ENCODE measurements at regions not wholly inside any gene's neighbourhood (a gene's known extent, or its start where the extent isn't known, plus 50 kb on each side); places are given as distances from the start of the nearest gene placed in this dataset.
"Not testable (repeated sequence)": the region's sequence is repeated elsewhere in the genome, so short reads cannot be mapped to it uniquely, and the experiment has no call there.

- DNase-seq (ENCODE audit: low spot score) = no peak
Measured at GRCh38 chr16:17011712-17012111, 459.0 kb downstream of the XYLT1 start.

- DNase-seq (ENCODE audit: low spot score) = no peak
Measured at GRCh38 chr16:17013038-17013437, 457.7 kb downstream of the XYLT1 start.

- DNase-seq (ENCODE audit: low spot score) = no peak
Measured at GRCh38 chr16:17014484-17015121, 456.2 kb downstream of the XYLT1 start.

- DNase-seq (ENCODE audit: low spot score) = no peak
Measured at GRCh38 chr16:17015702-17016101, 455.1 kb downstream of the XYLT1 start.

- no peak for DNase-seq (ENCODE audit: low spot score)
Measured at GRCh38 chr16:17017442-17017841, 453.3 kb downstream of the XYLT1 start.

- DNase-seq (ENCODE audit: low spot score) = no peak
Measured at GRCh38 chr16:17018585-17018939, 452.2 kb downstream of the XYLT1 start.

GRCh38 chr16:17019366-17019765 is 451.4 kb downstream of the XYLT1 start:
- DNase-seq (ENCODE audit: low spot score) = no peak

GRCh38 chr16:17023606-17024005 is 447.2 kb downstream of the XYLT1 start:
- DNase-seq (ENCODE audit: low spot score) = no peak

GRCh38 chr16:17024514-17024913 is 446.2 kb downstream of the XYLT1 start:
- DNase-seq (ENCODE audit: low spot score) = no peak

GRCh38 chr16:17026600-17027242 is 444.0 kb downstream of the XYLT1 start:
- DNase-seq (ENCODE audit: low spot score) = no peak

GRCh38 chr16:17027488-17028129 is 443.2 kb downstream of the XYLT1 start:
- no peak for DNase-seq (ENCODE audit: low spot score)

- DNase-seq (ENCODE audit: low spot score) = no peak
Measured at GRCh38 chr16:17029602-17030350, 441.0 kb downstream of the XYLT1 start.

- DNase-seq (ENCODE audit: low spot score) = no peak
Measured at GRCh38 chr16:17031484-17032268, 439.1 kb downstream of the XYLT1 start.

GRCh38 chr16:17032332-17032731 is 438.4 kb downstream of the XYLT1 start:
- no peak for DNase-seq (ENCODE audit: low spot score)

- no peak for DNase-seq (ENCODE audit: low spot score)
Measured at GRCh38 chr16:17034477-17035252, 436.1 kb downstream of the XYLT1 start.

- DNase-seq (ENCODE audit: low spot score) = no peak
Measured at GRCh38 chr16:17037499-17037898, 433.3 kb downstream of the XYLT1 start.

GRCh38 chr16:17038415-17038814 is 432.3 kb downstream of the XYLT1 start:
- no peak for DNase-seq (ENCODE audit: low spot score)

GRCh38 chr16:17049109-17049508 is 421.7 kb downstream of the XYLT1 start:
- DNase-seq (ENCODE audit: low spot score) = not testable (repeated sequence)

GRCh38 chr16:17050468-17050867 is 420.3 kb downstream of the XYLT1 start:
- DNase-seq (ENCODE audit: low spot score) = no peak

Data from kidney capillary endothelial cell (primary cell).